HG03039 (cell line): ENCODE measurements at regions not wholly inside any gene's neighbourhood (a gene's known extent, or its start where the extent isn't known, plus 50 kb on each side); places are given as distances from the start of the nearest gene placed in this dataset.

Experiments used
- ATAC-seq: cut with Tn5 transposase; IDR thresholded peaks from one replicate; pipeline ENCODE4 v1.9.1; 2021; ENCODE audit warnings: mild to moderate bottlenecking, moderate library complexity; ENCODE audit not compliant: unreplicated experiment

GRCh38 chr5:173689171-173689736 is 72.8 kb upstream of the BOD1 start:
- ATAC-seq: no peak

- ATAC-seq: no peak
Observed at GRCh38 chr5:173689737-173690360, 73.4 kb upstream of the BOD1 start.

- no peak for ATAC-seq
Observed at GRCh38 chr5:173691931-173692330, 75.5 kb upstream of the BOD1 start.

GRCh38 chr5:173693670-173694069 is 77.2 kb upstream of the BOD1 start:
- no peak for ATAC-seq

- ATAC-seq: no peak
Observed at GRCh38 chr5:173696216-173696615, 79.8 kb upstream of the BOD1 start.

GRCh38 chr5:173697931-173698579 is 81.6 kb upstream of the BOD1 start:
- ATAC-seq: no peak

GRCh38 chr5:173699966-173700365 is 83.5 kb upstream of the BOD1 start:
- no peak for ATAC-seq

GRCh38 chr5:173703466-173703865 is 87.0 kb upstream of the BOD1 start:
- no peak for ATAC-seq

- ATAC-seq: no peak
Observed at GRCh38 chr5:173704615-173705511, 88.4 kb upstream of the BOD1 start.

- no peak for ATAC-seq
Observed at GRCh38 chr5:173705512-173706044, 89.1 kb upstream of the BOD1 start.

- no peak for ATAC-seq
Observed at GRCh38 chr5:173706700-173707099, 90.2 kb upstream of the BOD1 start.

- ATAC-seq: no peak
Observed at GRCh38 chr5:173707392-173707791, 90.9 kb upstream of the BOD1 start.

- ATAC-seq: no peak
Observed at GRCh38 chr5:173709145-173709544, 92.7 kb upstream of the BOD1 start.

- ATAC-seq: no peak
Observed at GRCh38 chr5:173709761-173710160, 93.3 kb upstream of the BOD1 start.

GRCh38 chr5:173710528-173710927 is 94.1 kb upstream of the BOD1 start:
- ATAC-seq: no peak

- ATAC-seq: no peak
Observed at GRCh38 chr5:173711466-173711865, 95.0 kb upstream of the BOD1 start.

- ATAC-seq: no peak
Observed at GRCh38 chr5:173712609-173713175, 96.2 kb upstream of the BOD1 start.

- no peak for ATAC-seq
Observed at GRCh38 chr5:173714551-173715428, 98.3 kb upstream of the BOD1 start.

GRCh38 chr5:173715607-173716006 is 99.2 kb upstream of the BOD1 start:
- no peak for ATAC-seq
